ENCODE measurements at regions not wholly inside any gene's neighbourhood (a gene's known extent, or its start where the extent isn't known, plus 50 kb on each side); places are given as distances from the start of the nearest gene placed in this dataset.
"Not testable (repeated sequence)": the region's sequence is repeated elsewhere in the genome, so short reads cannot be mapped to it uniquely, and the experiment has no call there.

DNA sequence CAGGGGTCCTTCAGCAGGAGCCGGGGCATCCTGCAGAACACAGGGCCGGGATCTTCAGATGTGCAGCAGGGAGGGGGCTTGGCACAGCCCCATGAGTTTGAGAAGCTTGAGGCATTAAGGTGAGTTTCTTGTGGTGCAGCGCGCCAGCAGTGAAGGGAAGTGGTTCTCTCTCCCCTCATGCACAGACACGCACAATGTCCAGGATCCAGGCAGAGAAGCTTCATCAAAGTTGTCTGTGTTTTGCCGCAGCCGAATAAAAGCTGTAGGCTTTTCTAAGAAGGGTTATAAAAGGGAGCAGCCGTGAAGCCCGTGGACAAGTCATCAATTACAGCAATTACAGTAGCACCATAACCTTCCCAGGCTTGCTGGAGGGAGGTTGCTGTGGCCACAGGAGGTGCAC lies 491.0 kb upstream of the CDH4 start:
- DNase-seq (ENCODE audit: low spot score): no peak

DNA sequence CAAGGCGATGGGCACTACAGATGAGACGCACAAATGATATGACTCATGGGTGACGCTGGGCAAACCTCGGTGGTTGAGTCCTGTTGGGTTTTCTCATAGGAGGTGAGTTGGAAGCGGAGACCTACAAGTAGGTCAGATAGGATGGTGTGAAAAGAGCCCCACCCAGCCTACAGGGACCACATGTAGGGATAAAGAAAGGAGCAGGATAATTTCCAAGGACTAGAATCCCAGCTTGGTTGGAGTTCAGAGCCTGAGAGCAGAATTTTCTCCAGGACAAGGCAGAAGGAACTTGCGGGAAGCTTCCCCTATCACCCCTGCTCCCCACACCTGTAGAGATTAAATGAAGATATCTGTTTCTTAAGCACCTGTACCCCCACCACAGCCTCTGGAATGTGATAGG lies 489.7 kb upstream of the CDH4 start:
- DNase-seq (ENCODE audit: low spot score): no peak

DNA sequence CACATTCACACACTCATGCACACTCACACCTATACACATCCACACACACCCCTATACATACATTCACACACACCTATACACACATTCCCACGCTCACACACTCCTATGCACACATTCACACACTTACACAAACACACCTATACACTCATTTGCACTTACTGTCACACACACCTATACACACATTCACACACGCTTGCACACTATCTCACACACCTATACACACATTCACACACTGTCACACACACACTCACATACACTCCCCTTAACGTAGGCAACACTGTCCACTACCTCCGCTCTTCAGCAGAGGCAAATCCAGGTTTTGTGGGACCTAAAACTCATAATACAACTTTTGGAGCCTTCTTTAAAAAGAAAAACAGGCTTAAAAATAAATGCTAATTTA lies 487.7 kb upstream of the CDH4 start:
- no peak for DNase-seq (ENCODE audit: low spot score)

GRCh38 chr20:60764771-60765170 lies 487.3 kb upstream of the CDH4 start:
- no peak for DNase-seq (ENCODE audit: low spot score)

GRCh38 chr20:60765821-60766403 lies 486.1 kb upstream of the CDH4 start:
- no peak for DNase-seq (ENCODE audit: low spot score)

GRCh38 chr20:60768216-60768615 lies 483.8 kb upstream of the CDH4 start:
- no peak for DNase-seq (ENCODE audit: low spot score)

DNA sequence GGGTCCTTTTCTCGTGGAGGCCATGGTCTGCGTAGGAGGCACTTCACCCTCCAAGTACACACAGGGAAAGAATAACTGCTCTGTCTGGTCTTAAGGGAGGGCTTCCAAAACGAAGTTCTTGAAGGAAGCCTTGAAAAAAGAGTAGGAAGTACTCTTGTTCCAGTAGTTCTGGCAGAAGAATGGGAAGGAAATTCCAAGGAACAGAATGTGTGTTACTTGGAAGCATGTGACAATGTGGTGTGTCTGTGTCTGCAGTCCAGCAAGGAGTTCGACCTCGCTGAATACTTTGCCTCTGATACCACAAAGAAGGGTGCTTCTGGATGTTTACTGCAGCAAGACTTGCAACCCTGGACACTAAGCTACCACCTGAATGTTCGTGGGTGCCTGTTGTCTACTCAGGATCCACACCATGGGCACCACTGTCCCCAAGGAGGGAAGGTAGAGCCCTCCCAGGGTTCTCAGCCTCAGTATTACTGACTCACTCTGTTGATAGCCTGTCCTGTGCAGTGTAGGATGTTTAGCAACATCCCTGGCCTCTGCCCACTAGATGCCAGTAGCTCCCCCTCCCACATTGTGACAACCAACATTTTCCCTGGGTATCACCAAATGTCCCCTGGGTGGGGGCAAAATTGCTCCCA lies 471.6 kb upstream of the CDH4 start:
- DNase-seq (ENCODE audit: low spot score): no peak

- DNase-seq (ENCODE audit: low spot score): no peak
Observed at GRCh38 chr20:60782959-60783625, 469.0 kb upstream of the CDH4 start.

GRCh38 chr20:60785301-60785700 lies 466.8 kb upstream of the CDH4 start:
- no peak for DNase-seq (ENCODE audit: low spot score)

DNA sequence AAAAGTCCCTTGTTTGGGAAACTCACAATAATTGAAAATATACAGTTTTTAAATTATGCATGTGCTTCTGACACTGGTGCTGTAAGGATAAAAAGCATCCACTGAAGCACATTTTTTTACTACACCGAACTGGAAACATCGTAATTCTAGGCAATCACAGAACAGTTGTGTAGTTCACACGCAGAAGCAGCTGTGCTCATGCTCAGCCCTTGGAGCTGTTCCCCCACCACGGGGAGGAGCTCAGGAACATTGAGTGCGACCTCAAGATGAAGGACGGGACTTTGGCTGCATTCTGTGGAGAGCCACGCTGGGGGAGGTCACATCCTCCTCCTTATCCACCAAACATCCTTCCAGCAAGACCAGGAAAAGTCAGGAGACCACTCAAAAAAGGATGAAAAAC lies 466.3 kb upstream of the CDH4 start:
- no peak for DNase-seq (ENCODE audit: low spot score)

DNA sequence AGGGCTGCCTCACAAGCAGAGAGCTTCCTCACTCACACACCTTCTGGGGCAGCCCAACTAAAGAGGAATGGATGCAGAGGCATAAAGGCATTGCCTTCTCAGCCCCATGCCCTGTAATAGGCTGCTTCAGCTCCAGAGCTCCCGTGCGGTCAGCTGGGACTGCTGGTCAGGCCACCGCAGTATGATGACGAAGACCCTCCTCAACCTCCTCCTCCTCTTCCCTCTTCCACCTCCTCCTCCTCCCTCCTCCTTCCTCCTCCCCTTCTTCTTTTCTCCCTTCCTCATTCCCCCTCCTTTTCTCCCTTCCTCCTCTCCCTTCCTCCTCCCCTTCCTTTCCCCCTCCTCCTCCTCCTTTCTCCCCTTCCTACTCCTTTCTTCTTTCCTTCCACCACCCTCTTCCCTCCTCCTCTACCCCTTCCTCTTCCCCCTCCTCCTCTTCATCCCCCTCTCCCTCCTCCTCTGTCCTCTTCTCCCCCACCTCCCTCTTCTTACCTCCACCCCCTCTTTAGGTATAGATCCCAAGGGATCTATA lies 465.3 kb upstream of the CDH4 start:
- DNase-seq (ENCODE audit: low spot score): no peak

DNA sequence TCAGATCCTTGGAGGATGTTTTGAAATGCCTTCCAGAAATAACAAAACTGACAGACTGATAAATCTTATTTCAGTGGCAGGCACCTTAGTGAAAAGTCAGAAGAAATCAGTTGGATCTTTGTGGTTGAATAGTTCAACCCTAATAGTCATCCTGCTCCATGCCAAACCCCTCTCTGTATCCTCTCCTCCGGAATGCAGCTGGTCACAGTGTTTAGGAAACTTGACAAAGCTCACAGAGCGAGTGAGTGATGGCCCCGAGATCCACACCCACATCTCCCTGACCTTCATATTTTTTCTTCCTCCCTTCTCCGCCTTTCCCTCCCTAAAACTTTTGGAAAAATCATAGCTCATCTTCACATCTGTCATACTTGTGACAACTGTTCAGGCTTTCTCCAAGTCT lies 464.8 kb upstream of the CDH4 start:
- DNase-seq (ENCODE audit: low spot score): no peak

GRCh38 chr20:60788070-60788469 lies 464.0 kb upstream of the CDH4 start:
- DNase-seq (ENCODE audit: low spot score): no peak

DNA sequence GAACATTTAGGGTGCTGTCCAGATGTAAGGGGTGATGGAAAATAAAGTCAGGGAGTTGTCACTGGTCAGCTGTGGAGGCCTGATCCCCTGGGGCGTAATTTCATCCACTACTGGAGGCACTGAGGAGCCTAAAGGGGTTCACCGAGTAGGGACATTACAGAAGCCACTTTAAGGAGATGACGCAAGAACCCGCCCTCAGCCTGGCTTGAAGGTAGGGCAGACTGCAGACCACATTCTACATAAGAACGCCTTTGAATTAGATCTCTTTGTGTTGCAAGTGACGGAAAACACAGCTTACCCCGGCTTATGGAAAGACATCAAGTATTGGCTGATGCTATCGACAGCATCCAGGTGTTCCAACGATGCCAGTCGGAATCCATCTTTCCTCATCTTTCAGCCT lies 462.7 kb upstream of the CDH4 start:
- no peak for DNase-seq (ENCODE audit: low spot score)

DNA sequence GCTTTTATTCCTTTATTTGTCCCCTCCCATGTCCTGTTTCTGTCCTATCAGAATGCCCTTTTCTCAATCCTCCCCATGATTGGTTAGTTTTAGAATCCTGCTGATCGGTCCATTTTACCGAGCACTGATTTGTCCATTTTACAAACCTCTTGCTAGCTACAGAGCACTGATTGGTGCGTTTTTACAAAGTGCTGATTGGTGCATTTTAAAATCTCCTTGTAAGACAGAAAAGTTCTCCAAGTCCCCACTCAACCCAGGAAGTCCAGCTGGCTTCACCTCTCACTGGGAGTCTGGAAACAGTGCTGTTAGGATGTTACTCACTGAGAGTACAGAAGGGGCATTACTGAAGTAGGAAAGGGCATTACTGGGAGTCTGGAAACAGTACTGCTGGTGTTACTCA lies 461.7 kb upstream of the CDH4 start:
- not testable (repeated sequence) for DNase-seq (ENCODE audit: low spot score)

- no peak for DNase-seq (ENCODE audit: low spot score)
Observed at GRCh38 chr20:60791823-60792222, 460.2 kb upstream of the CDH4 start.

GRCh38 chr20:60792941-60793340 lies 459.1 kb upstream of the CDH4 start:
- DNase-seq (ENCODE audit: low spot score): no peak

GRCh38 chr20:60794674-60795073 lies 457.4 kb upstream of the CDH4 start:
- DNase-seq (ENCODE audit: low spot score): no peak

DNA sequence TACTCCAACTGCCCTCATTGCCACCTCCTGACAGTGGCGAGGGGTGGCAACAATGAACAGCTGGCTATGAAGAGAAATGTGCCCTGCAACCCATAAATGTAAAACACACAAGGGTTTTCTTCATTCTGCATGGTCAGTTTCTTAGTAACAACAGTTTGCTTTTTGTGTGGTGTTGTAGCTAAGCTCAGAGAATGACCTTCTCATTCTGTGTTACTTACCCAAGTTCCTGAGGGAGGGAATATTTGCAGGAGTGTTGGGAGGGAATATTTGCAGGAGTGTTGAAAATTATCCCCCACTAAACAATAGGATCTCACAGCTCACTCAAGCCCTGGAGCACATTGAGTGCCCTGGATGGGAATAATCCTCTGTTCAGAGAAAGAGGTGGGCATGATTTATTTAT lies 456.4 kb upstream of the CDH4 start:
- DNase-seq (ENCODE audit: low spot score): no peak

GRCh38 chr20:60800185-60800584 lies 451.9 kb upstream of the CDH4 start:
- DNase-seq (ENCODE audit: low spot score): no peak

DNA sequence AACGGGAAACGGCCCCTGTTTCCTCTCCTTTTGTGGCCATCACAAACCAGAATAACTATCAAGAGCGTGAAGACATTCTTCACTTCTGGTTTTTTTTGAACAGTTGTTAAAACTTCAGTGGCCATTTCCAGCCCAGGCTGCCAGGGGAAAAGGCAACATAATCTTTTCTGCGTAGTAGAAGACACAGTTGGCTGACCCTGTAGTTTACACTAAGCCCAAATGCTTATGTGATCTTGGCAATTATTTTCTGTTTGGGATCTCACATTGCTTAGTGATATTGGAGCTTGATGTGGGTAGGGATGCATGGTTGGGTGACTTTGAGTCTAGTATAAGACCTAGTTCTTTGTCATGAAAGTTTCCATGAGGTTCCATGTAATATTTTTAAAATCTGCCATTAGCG lies 449.4 kb upstream of the CDH4 start:
- no peak for DNase-seq (ENCODE audit: low spot score)

DNA sequence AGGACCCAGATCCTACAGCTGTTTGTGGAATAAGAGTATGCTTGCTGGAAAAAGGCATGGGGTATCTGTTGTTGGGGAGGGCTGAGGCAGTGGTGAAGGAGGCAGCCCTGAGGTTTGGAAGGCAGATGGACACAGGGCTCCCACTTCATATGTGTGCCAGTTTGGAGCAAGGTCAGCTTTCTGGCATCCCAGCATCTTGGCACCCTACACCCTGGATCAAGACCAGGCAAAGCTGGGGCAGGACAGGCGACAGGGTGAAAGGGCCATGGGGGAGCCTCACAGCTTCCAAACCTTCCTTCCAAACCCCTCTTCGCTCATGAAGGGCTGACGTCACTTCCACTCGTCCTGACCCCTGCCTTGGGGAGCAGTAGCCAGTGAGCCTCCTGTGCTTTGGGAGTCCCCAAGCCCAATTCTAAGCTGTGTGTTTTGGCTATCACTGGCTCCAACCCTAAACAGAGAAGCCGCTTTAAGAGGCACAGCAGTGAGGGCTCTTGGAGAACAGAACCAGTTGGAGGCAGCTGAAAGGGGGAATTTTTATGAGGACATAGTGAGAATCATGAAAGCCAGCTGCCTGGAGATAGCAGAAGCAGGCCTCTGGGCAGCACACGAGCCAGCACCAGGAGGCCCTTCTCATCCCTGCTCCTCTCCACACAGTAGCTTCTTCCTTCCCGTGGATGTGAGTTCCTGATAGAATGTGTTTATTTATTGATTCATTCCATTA lies 448.6 kb upstream of the CDH4 start:
- DNase-seq (ENCODE audit: low spot score): no peak

All from ecto neural progenitor cell (in vitro differentiated cells).